ENCODE measurements at regions not wholly inside any gene's neighbourhood (a gene's known extent, or its start where the extent isn't known, plus 50 kb on each side); places are given as distances from the start of the nearest gene placed in this dataset.

- Histone ChIP-seq H3K9me3 (no peaks in the 10 kb centered on the region), H3K36me3 (no peaks in the 10 kb centered on the region), H3K4me3 (no peak overlapping the region), H3K27me3 (no peaks in the 10 kb centered on the region), H3K4me1 (no peaks in the 10 kb centered on the region), H3K27ac (no peak overlapping the region)
- no peak for TF ChIP-seq POLR2A (IDR thresholded peaks at IDR 0.05)
- no peak for TF ChIP-seq CTCF (IDR thresholded peaks at IDR 0.05)
- intact Hi-C loops (cut with DNase I) = no loop called here
- DNase-seq (no peak), ATAC-seq (no peak)
- 47% methylated on average over 4 of the region's 4 CpGs for WGBS (ENCODE audit: insufficient coverage, low coverage, low lambda C conversion rate, missing lambda C conversion rate)
Observed at GRCh38 chr9:7659766-7660165, 139.8 kb downstream of the DMAC1 start.

GRCh38 chr9:7656636-7657035 lies 142.9 kb downstream of the DMAC1 start:
- H3K36me3 ChIP-seq = no peaks in the 10 kb centered on the region
- ATAC-seq (peak in 2 of 4 donors; percentile 34 to 47), DNase-seq (no peak)
- TF ChIP-seq POLR2A (IDR thresholded peaks at IDR 0.05) = no peak
- TF ChIP-seq CTCF (IDR thresholded peaks at IDR 0.05) = no peak
- H3K9me3 ChIP-seq = no peaks in the 10 kb centered on the region
- H3K27me3 ChIP-seq = no peaks in the 10 kb centered on the region
- WGBS (ENCODE audit: insufficient coverage, low coverage, low lambda C conversion rate, missing lambda C conversion rate) = 23% methylated on average over 5 of the region's 5 CpGs
- no peak overlapping the region for H3K4me3 ChIP-seq
- intact Hi-C loops (cut with DNase I) = no loop called here
- no peak overlapping the region for H3K27ac ChIP-seq
- no peaks in the 10 kb centered on the region for H3K4me1 ChIP-seq

- intact Hi-C loops (cut with DNase I) = no loop called here
- TF ChIP-seq POLR2A (IDR thresholded peaks at IDR 0.05) (no peak), CTCF (IDR thresholded peaks at IDR 0.05) (no peak)
- H3K27me3 ChIP-seq = no peaks in the 10 kb centered on the region
- 37% methylated on average over 7 of the region's 7 CpGs for WGBS (ENCODE audit: insufficient coverage, low coverage, low lambda C conversion rate, missing lambda C conversion rate)
- ATAC-seq = peak; percentile 58 to 93 (median 74)
- no peaks in the 10 kb centered on the region for H3K4me1 ChIP-seq
- H3K36me3 ChIP-seq = no peaks in the 10 kb centered on the region
- no peak overlapping the region for H3K27ac ChIP-seq
- no peaks in the 10 kb centered on the region for H3K9me3 ChIP-seq
- DNase-seq = peak in 1 of 3 donors; percentile 23
- H3K4me3 ChIP-seq = no peak overlapping the region
Observed at GRCh38 chr9:7653262-7653661, 146.3 kb downstream of the DMAC1 start.

GRCh38 chr9:7640231-7640630 lies 159.3 kb downstream of the DMAC1 start:
- TF ChIP-seq POLR2A (IDR thresholded peaks at IDR 0.05) (no peak), CTCF (IDR thresholded peaks at IDR 0.05) (no peak)
- ATAC-seq (no peak), DNase-seq (no peak)
- no peak overlapping the region for H3K4me3 ChIP-seq
- H3K9me3 ChIP-seq = no peaks in the 10 kb centered on the region
- no peaks in the 10 kb centered on the region for H3K36me3 ChIP-seq
- no peak overlapping the region for H3K27ac ChIP-seq
- intact Hi-C loops (cut with DNase I) = no loop called here
- no peaks in the 10 kb centered on the region for H3K27me3 ChIP-seq
- no peaks in the 10 kb centered on the region for H3K4me1 ChIP-seq

GRCh38 chr9:7639471-7639870 lies 160.1 kb downstream of the DMAC1 start:
- Histone ChIP-seq H3K27me3 (no peaks in the 10 kb centered on the region), H3K4me1 (no peaks in the 10 kb centered on the region), H3K9me3 (no peaks in the 10 kb centered on the region), H3K4me3 (no peak overlapping the region), H3K36me3 (no peaks in the 10 kb centered on the region), H3K27ac (no peak overlapping the region)
- TF ChIP-seq POLR2A (IDR thresholded peaks at IDR 0.05) (no peak), CTCF (IDR thresholded peaks at IDR 0.05) (no peak)
- ATAC-seq (no peak), DNase-seq (no peak)
- 50% methylated on average over 1 of the region's 1 CpG for WGBS (ENCODE audit: insufficient coverage, low coverage, low lambda C conversion rate, missing lambda C conversion rate)
- intact Hi-C loops (cut with DNase I) = no loop called here

Data from right lobe of liver (tissue), 6 donors.